ENCODE measurements at regions not wholly inside any gene's neighbourhood (a gene's known extent, or its start where the extent isn't known, plus 50 kb on each side); places are given as distances from the start of the nearest gene placed in this dataset.

DNA sequence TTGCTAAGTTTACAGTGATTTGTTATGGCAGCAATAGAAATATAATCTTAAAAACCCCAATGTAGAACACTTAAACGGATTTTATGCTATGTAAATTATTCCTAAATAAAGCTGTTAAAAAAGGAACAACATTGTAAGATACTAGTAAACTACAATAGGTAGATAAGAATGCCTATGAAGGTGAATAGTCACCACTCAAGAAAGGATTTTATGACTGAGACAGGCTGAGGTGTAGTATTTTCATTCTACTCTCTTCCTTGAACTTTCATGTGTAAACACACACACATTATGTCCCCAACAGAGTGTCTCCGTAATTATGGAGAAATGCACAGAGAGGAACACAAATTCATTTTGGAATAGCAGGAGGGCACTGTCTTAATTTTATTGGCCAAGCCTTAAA is 183.9 kb upstream of the ST6GAL2 start:
- no peak for TF ChIP-seq POLR2AphosphoS5 (IDR thresholded peaks at IDR 0.05; ENCODE audit: low read depth, low read length)
- TF ChIP-seq, protein P1, sequence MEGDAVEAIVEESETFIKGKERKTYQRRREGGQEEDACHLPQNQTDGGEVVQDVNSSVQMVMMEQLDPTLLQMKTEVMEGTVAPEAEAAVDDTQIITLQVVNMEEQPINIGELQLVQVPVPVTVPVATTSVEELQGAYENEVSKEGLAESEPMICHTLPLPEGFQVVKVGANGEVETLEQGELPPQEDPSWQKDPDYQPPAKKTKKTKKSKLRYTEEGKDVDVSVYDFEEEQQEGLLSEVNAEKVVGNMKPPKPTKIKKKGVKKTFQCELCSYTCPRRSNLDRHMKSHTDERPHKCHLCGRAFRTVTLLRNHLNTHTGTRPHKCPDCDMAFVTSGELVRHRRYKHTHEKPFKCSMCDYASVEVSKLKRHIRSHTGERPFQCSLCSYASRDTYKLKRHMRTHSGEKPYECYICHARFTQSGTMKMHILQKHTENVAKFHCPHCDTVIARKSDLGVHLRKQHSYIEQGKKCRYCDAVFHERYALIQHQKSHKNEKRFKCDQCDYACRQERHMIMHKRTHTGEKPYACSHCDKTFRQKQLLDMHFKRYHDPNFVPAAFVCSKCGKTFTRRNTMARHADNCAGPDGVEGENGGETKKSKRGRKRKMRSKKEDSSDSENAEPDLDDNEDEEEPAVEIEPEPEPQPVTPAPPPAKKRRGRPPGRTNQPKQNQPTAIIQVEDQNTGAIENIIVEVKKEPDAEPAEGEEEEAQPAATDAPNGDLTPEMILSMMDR (IDR thresholded peaks at IDR 0.05): no peak

All from SK-N-SH (cell line).